NCI-H748 (cell line): ENCODE measurements at regions not wholly inside any gene's neighbourhood (a gene's known extent, or its start where the extent isn't known, plus 50 kb on each side); places are given as distances from the start of the nearest gene placed in this dataset.

Experiments used
- DNase-seq: peaks from one replicate; lab custom pipeline; 2025; ENCODE audit not compliant: unreplicated experiment; lab: John Stamatoyannopoulos, UW

DNA sequence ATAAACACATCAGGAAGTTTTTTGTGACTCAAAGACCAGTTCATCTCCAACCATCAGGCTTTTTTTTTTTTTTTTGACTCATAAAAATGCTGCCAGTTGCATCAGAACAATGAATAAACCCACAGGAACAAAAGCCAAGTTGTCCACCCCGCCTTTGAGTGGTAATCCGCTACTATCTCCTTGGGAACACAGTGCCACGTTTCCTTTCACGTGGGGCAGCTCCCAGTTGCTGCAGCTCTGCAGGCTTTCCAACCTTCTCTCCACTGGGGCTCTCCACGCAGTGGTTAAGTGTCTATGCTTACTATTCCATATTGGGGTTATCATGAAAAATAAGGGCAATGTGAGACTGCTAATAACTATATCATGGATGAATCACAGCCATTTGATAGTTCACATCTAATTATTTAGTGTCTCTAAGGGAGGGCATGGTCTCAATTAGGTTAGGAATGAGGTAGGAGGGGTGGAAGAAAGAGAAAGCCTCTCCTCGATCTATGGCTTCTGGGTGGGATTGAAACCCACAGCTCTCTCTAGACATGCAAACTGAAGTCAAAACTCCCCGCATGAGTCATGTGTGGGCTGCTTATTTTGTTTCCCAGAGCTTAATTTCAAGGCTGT is 55.8 kb upstream of the ACTBL2 start:
- peak; percentile 51 for DNase-seq

DNA sequence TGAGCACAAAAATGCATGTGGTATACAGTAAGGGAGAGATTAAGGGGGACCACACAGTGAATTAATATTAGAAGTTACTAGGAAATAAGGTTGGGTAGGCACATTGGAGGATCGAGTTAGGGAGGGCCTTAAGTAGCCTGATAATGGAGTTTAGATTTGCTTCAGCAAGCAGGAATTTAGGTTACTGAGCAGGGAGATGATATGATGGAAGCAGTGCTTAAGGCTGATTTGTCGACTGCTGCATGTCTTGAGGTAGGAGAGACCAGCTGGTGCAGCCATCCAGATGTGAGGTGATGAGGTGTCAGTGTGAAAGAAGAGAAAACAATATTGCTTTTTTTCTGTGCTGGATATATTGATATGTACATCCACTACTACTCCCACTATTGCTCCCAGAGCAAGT is 55.2 kb upstream of the ACTBL2 start:
- DNase-seq, result no peak

- DNase-seq, result no peak
These were observed 50.2 kb upstream of the ACTBL2 start for GRCh38 chr5:57532513-57533497.
